ENCODE measurements at regions not wholly inside any gene's neighbourhood (a gene's known extent, or its start where the extent isn't known, plus 50 kb on each side); places are given as distances from the start of the nearest gene placed in this dataset.

DNA sequence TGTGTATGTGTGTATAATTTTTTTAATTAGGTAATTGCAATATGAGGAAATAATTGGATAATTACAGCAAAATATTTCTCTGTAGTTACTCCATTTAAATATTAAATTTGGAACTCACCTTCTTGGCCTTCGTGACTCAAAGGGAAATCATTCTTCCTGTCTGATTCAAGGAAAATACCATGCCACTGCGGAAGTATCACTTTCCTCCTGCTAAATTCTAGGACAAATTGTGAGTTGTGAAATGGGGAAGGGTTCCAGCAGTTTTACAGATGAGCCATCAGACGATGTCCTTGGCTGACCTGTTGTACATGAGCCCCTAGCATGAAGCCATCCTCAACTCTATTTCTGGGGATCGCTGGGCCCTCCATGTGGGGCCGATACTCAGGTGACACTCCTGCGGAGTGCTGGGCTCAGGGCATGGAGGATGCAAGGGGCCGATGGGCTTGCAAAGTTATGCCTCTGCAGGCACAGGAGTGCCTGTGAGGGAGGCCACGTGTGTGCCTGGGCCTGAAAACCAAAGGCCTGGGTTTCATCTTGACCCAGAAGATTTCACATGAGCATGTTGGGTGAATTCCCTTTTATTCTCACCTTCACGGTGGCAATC lies 179.6 kb upstream of the TCERG1L start:
- no peak overlapping the region for H3K4me3 ChIP-seq (replicated peaks; ENCODE audit: low read depth, low read length)
- H3K27me3 ChIP-seq (replicated peaks; ENCODE audit: control insufficient read depth, insufficient read depth, low read length): no peaks in the 10 kb centered on the region
- TF ChIP-seq, protein P1, sequence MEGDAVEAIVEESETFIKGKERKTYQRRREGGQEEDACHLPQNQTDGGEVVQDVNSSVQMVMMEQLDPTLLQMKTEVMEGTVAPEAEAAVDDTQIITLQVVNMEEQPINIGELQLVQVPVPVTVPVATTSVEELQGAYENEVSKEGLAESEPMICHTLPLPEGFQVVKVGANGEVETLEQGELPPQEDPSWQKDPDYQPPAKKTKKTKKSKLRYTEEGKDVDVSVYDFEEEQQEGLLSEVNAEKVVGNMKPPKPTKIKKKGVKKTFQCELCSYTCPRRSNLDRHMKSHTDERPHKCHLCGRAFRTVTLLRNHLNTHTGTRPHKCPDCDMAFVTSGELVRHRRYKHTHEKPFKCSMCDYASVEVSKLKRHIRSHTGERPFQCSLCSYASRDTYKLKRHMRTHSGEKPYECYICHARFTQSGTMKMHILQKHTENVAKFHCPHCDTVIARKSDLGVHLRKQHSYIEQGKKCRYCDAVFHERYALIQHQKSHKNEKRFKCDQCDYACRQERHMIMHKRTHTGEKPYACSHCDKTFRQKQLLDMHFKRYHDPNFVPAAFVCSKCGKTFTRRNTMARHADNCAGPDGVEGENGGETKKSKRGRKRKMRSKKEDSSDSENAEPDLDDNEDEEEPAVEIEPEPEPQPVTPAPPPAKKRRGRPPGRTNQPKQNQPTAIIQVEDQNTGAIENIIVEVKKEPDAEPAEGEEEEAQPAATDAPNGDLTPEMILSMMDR (IDR thresholded peaks at IDR 0.05; ENCODE audit: insufficient read depth, low read length, poor library complexity, severe bottlenecking): no peak
- no peaks in the 10 kb centered on the region for H3K36me3 ChIP-seq (ENCODE audit: control insufficient read depth, insufficient read depth, low read length)
- no peak for DNase-seq (ENCODE audit: extremely low read depth, insufficient read length)

DNA sequence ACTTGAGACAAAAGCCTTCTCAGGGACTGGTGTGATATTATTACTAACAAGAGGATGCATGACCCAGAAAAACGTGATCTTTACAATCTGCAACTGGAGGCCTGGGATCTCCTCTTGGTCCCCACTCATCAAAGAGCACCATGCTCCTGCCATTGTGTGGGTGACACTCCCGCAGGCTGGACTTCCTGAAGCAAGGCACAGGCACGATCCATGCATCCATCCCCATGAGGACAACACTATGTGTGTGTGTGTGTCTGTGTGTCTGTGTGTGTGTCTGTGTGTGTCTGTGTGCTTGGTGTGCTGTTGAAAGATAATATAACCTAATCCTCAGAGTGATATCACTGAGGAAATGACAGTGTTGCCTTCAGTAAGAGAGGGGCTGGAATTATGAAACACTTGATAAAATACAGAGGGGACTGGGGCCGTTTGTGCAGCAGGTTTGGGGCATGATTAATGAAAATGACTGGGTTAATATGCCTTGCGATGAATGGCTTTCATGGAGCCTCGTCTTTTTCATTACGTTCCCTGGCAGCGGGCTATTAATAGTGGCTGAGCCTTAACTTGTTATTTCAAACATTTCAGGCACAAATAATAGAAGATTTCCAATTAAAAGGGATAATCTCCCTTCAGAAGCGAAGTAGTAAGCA lies 180.8 kb upstream of the TCERG1L start:
- TF ChIP-seq, protein P1 (IDR thresholded peaks at IDR 0.05; ENCODE audit: insufficient read depth, low read length, poor library complexity, severe bottlenecking): no peak
- DNase-seq (ENCODE audit: extremely low read depth, insufficient read length): no peak
- H3K36me3 ChIP-seq (ENCODE audit: control insufficient read depth, insufficient read depth, low read length): no peaks in the 10 kb centered on the region
- H3K4me3 ChIP-seq (replicated peaks; ENCODE audit: low read depth, low read length): no peak overlapping the region
- no peaks in the 10 kb centered on the region for H3K27me3 ChIP-seq (replicated peaks; ENCODE audit: control insufficient read depth, insufficient read depth, low read length)

DNA sequence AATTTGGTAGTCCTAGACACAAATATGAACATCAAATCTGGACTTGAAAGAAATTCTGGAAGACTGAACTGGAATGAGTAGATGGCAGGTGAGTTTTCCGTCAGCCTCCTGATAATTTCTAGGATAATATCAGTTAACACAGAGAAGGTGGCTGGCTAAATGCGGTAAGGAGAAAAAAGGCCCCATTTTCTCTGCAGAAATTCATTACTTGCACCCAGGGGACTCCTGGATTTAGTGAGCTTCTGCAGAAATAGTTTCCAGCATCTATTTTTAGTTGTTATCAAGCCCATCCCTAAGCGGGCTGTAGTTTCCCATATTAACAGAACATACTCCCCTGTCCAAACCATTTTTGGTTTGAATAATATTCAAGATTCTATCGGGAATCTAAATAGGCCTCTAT lies 181.9 kb upstream of the TCERG1L start:
- DNase-seq (ENCODE audit: extremely low read depth, insufficient read length): no peak
- Histone ChIP-seq H3K4me3 (replicated peaks; ENCODE audit: low read depth, low read length) (no peak overlapping the region), H3K36me3 (ENCODE audit: control insufficient read depth, insufficient read depth, low read length) (no peaks in the 10 kb centered on the region), H3K27me3 (replicated peaks; ENCODE audit: control insufficient read depth, insufficient read depth, low read length) (no peaks in the 10 kb centered on the region)
- TF ChIP-seq, protein P1 (IDR thresholded peaks at IDR 0.05; ENCODE audit: insufficient read depth, low read length, poor library complexity, severe bottlenecking): no peak

- TF ChIP-seq, protein P1 (IDR thresholded peaks at IDR 0.05; ENCODE audit: insufficient read depth, low read length, poor library complexity, severe bottlenecking): no peak
- DNase-seq (ENCODE audit: extremely low read depth, insufficient read length): no peak
- H3K27me3 ChIP-seq (replicated peaks; ENCODE audit: control insufficient read depth, insufficient read depth, low read length): no peaks in the 10 kb centered on the region
- H3K4me3 ChIP-seq (replicated peaks; ENCODE audit: low read depth, low read length): no peak overlapping the region
- no peaks in the 10 kb centered on the region for H3K36me3 ChIP-seq (ENCODE audit: control insufficient read depth, insufficient read depth, low read length)
Measured at GRCh38 chr10:131494451-131494850, 182.9 kb upstream of the TCERG1L start.

GRCh38 chr10:131495224-131495623 lies 183.7 kb upstream of the TCERG1L start:
- no peak overlapping the region for H3K4me3 ChIP-seq (replicated peaks; ENCODE audit: low read depth, low read length)
- no peak for DNase-seq (ENCODE audit: extremely low read depth, insufficient read length)
- H3K27me3 ChIP-seq (replicated peaks; ENCODE audit: control insufficient read depth, insufficient read depth, low read length): no peaks in the 10 kb centered on the region
- TF ChIP-seq, protein P1 (IDR thresholded peaks at IDR 0.05; ENCODE audit: insufficient read depth, low read length, poor library complexity, severe bottlenecking): no peak
- no peaks in the 10 kb centered on the region for H3K36me3 ChIP-seq (ENCODE audit: control insufficient read depth, insufficient read depth, low read length)

All from GM06990 (cell line).